Amniotic epithelial cell (primary cell): ENCODE measurements at regions not wholly inside any gene's neighbourhood (a gene's known extent, or its start where the extent isn't known, plus 50 kb on each side); places are given as distances from the start of the nearest gene placed in this dataset.
"Not testable (repeated sequence)": the region's sequence is repeated elsewhere in the genome, so short reads cannot be mapped to it uniquely, and the experiment has no call there.

ENCODE experiments used
- DNase-seq: peaks from one replicate; pipeline ENCODE4 v3.0.0-alpha.2; 2010; ENCODE audit warnings: low read depth

DNA sequence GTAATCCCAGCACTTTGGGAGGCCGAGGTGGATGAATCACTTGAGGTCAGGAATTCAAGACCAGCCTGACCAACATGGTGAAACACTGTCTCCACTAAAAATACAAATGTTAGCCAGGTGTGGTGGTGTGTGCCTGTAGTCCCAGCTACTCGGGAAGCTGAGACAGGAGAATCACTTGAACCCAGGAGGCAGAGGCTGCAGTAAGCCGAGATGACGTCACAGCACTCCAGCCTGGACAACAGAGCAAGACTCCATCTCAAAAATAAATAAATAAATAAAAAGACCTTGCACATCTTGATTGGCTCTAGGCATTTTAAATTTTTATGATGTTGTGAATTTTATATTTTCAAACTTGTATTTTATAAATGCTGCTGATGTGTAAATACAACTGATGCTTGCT is 141.7 kb downstream of the ARRDC3 start:
- not testable (repeated sequence) for DNase-seq

DNA sequence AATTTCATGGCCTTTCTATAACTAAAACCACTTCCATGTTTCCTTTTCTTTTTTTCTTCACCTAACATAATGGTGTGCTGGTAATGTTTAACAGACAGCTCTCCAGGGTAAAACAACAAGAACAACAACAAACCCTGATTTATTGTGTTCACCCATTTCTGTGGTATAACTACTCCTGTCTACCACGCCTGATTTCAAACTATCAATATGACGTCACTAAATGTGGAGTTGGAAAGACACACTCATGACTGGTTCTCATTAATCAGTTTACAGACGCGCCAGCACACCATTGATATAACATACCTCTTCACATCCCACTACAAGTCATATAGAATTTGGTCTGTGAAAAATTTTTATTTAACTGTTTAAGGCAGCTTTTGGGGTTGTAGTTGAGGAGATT is 142.9 kb downstream of the ARRDC3 start:
- DNase-seq: no peak

DNA sequence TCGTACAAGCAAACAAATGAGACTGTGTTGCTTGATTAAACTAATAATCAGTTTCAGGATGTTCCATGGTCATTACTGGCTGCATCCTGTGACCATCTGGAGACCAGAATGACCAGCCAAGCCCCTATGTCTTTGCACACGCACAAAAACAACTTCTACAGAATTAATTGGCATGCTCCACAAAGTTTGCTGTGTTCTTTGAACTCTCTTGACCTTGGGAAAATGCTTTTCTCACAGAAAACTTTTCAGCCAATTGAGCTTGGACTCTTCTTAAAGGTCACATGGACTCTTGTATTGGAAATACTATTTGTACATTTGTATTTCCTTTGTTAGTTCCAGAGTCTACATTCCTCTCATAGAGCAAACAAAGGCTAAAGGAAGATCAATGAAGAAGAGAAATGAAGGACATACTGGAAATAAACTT is 147.8 kb downstream of the ARRDC3 start:
- DNase-seq: no peak

DNA sequence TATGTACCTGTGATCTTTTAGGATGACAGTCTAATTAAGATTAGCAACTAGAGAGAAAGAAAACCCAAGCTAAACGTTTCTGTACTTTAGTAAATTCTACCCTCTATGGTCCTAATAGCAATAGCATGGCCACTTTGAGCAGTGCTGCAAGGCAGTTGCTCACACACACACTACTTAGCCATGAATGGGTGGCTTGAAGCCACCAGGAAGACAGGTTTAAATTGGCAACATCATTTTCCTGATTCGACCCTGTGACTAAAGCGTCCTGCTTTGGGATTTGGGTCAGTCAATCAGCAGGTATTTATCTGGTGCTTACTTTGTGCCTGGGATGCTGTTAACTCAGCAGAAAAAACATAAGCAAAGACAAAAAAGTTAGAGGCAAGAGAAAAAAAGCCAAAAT is 150.6 kb downstream of the ARRDC3 start:
- no peak for DNase-seq

DNA sequence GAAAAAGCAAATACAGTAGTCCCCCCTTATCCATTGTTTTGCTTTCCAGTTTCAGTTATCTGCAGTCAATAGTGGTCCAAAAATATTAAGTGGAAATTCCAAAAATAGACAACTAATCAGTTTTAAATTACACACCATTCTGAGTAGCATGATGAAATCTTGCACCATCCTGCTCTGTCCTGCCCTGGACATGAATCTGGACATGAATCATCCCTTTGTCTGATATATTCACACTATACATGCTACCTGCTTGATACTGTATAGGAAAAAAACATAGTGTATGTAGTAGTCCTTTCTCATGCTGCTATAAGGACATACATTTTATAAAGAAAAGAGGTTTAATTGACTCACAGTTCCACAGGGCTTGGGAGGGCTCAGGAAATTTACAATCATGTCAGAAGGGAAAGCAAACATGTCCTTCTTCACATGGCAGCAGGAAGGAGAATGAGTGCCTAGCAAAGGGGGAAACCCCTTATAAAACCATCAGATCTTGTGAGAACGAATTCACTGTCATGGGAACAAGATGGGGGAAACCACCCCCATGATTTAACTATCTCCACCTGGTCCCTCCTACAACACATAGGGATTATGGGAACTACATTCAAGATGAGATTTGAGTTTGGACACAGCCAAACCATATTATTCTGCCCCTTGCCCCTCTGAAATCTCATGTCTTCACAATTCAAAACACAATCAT is 153.9 kb downstream of the ARRDC3 start:
- no peak for DNase-seq

DNA sequence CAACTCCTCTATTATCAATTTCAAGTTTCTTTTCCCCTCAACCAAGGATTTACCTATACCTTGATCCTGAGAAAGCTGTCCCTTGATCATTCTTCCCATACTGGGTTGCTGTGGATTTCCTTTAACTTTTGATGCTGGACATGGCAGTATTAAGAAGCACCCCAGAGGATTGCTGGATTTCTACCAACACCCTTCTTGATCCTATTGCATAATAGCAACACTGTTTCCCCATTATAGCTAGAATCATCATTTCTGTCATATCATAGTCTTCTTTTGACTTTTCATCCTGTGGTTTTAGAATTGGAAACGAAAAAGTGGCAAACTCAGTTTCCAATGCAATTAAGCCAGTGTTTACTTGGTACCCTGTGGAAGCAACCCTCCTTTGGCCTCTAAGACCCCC is 154.9 kb downstream of the ARRDC3 start:
- DNase-seq: no peak

DNA sequence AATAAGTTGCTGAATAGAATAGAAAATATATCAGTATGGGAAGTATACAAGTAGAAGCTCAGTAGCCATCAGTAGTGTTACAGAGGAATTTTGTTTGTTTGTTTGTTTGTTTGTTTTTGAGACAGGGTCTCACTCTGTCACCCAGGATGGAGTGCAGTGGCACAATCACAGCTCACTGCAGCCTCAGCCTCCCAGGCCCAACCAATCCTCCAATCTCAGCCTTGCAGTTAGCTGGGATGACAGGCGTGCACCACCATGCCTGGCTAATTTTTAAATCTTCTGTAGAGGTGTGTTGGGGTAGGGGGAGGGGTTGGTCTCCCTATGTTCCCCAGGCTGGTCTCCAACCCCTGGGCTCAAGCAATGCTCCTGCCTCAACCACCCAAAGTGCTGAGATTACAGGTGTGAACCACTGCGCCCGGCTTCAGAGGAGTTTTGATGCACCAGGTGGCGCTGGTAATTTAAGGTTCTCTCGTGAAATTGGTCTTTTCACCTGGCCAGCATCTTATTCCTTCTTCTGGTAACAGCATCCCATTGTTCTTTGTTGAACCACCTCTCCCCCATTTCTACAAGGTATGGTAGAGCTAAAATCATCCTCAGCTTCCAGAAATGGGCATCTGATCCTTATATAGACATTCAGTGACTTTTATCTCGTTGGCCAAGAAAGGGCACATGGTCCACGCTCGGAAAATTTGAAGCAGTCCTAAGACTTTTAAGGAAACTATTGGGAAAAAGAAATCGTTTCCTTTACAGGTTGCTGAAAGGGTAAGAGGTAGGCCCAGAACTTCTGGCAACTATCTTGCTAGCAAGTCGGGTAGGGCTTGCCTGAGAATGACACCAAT is 157.1 kb downstream of the ARRDC3 start:
- peak; percentile 28 for DNase-seq

DNA sequence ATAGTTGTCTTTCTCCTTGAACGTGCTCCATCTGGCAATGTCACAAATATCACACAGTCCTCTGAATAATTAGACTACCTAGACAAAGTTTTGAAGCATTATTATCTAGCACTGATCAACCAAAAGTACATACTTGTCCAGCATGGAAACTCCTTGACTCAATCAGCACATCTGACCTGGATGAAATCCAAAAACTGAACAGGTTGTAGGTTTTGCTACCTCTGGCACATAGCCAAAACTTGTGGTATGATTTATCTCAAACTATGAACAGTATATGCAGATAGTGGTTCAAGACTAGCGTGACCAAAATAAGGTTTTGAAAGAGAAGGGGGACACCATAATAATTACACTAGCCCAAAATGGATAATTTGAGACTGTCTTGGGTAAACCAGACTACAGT is 158.1 kb downstream of the ARRDC3 start:
- no peak for DNase-seq

DNA sequence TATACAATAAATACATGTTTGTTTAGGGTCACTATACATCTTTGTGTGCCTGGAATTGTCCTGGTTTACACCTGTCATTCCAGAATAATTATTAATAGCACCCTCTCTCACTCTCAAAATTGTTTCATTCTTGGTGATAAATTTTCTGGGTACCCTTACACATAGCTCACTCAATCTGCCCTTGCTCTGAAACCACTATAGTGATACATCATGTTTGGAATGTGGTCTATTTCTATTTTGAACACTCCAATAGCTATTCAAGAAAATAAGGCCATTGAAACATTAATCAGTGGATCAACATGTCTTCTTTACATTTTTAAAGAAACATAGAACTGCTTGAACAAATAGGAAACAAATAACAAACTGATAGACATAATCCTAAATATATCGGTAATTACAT is 158.7 kb downstream of the ARRDC3 start:
- peak; percentile 19 for DNase-seq

DNA sequence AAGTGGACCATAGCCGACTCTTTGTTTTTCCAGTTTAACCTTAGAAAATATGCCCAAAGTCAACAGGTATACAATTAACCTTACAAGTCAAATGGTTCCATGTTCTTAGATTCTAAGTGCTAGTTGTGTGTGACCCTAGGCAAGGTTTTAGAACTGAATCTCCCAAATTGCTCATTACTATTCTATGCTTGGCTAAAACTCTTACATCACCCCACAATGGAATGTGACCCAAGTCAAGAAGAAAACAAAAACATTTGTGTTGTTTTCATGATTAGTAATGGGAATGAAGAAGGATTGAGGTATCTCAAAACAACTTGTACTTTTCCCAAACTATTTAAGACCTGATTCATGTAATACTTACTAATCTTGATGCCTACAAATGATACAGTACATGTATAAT is 159.2 kb downstream of the ARRDC3 start:
- DNase-seq: peak; percentile 73

DNA sequence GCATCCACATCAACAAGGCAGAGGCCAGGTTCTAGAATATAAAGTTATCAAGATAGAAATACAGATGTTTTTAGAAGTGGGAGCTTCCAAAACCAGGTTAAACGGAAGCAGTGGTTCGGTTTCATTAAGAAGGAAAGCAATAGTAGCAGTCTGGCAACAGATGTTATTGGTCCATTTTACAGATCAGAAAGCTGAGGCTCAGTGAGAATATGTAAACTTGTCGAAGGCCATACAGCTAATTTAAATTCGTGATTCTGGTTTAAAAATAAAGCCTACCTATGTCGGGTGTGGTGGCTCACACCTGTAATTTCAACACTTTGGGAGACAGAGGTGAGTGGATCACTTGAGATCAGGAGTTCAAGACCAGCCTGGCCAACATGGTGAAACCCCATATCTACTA is 160.6 kb downstream of the ARRDC3 start:
- no peak for DNase-seq

DNA sequence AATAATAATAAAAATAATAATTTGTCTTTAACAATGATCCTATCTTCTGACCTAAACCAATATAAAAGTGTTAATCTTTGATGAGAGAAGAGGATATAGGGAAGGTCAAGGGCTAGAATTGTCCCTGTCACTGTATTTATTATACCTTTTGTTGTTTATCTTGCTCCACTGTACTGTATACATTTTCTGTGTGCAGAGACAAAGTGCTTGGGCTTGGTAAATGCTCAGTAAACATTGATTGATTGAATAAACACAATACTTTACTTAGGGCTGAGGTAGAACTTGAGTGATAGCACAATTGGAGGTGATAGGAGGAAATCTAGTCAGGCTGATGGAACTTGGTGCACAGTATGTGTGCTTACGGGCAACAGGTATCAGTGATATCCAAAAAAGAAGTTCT is 161.2 kb downstream of the ARRDC3 start:
- DNase-seq: no peak

DNA sequence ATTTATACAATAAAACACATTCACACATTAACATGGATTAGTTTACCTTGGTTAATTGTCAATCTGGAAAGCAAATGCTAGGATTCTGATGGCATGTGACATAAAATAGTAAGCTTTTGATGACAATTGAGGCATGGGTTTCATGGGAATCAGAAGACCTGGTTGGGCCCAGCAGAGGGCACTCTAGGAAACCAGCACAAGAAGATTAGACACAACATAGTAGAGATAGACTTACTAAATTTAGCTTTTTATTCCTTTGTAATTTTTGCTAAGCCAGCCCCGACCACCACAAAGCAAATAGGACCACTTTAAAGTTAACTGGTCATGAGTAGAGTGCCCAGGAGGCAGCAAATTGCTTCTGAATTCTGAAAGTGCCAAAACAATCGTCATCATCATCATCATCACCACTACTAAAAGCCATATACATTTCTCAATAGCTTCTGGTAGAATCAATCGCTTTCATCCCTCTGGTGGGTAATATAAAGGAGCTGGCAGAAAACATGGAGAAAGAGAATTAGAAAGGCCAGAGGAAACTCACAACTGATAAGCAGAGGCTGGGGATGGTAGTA is 163.2 kb downstream of the ARRDC3 start:
- DNase-seq: no peak

DNA sequence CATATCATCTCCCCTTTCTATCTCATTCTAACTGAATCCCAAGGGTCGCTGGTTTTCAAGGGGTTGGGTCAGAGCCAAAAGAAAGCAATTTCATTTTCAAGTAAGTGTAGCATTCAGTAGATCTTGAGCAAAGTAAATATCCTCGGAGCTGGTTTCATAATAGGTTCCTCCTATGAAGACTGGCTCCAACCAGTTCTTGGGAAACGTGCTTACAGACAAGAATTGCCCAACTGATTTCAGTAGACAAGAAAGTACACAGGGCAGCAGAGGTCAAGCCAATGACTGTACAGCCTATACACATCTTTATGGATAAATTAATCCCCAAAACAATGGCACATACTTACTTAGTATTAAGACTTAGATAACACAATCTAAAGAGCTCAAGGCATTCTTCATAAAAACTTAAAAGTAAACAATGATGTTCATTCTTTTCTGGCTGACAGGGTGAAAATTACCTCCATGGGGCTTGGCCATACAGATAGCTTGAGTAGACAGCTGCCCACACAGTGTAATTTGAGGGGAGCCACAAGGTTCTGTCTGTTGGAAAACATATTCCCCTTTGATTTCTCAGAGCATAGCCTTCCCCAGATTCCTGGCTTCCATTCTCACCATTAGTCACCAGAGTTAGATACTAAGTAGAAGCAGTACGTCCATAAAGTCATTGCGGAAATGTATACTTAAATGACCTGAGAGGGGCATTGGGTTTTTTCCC is 163.9 kb downstream of the ARRDC3 start:
- DNase-seq: peak; percentile 98

DNA sequence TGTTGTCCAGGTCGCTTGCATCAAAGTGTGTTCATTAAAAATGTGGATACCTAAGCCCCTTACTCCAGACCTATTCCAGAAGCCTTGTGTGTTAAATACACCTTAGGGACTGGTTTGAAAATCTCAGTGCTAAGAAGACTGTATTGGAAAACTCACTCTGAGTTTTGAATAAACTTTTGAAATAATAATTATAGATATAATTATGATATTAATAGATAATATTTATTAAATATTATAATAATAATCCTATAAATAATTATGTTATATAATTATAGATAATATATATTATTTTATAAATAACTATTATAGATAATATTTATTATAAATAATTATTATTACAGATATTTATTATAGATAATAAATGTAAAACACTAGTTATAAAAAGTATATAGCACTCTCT is 165.3 kb downstream of the ARRDC3 start:
- DNase-seq: no peak

DNA sequence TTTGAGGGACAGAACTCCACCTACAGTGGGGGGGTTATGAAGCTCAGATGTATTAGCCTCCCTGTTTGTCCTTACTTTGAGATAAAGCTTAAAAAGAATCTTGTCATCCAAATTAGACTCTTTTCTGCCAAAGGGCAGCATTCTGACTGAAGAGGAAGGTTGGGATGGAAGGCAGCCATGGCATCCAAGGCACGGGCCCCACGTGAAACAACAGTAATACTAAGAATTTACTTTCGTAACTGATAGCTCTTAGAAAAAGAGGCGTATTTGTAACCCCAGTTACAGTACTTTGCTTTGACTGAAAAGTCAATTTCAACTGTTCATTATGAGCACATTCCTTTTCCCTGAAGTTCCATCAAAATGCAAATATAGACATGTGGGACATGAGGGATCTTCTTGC is 168.5 kb downstream of the ARRDC3 start:
- DNase-seq: no peak
